ENCODE measurements at regions not wholly inside any gene's neighbourhood (a gene's known extent, or its start where the extent isn't known, plus 50 kb on each side); places are given as distances from the start of the nearest gene placed in this dataset.

GRCh38 chr11:133727774-133728173 is 117.5 kb downstream of the SPATA19 start:
- no peak overlapping the region for H3K4me3 ChIP-seq (ENCODE audit: low read depth, low read length)
- ChIA-PET POLR2A (no interaction called here), CTCF (no interaction called here)
- TF ChIP-seq, protein P1, sequence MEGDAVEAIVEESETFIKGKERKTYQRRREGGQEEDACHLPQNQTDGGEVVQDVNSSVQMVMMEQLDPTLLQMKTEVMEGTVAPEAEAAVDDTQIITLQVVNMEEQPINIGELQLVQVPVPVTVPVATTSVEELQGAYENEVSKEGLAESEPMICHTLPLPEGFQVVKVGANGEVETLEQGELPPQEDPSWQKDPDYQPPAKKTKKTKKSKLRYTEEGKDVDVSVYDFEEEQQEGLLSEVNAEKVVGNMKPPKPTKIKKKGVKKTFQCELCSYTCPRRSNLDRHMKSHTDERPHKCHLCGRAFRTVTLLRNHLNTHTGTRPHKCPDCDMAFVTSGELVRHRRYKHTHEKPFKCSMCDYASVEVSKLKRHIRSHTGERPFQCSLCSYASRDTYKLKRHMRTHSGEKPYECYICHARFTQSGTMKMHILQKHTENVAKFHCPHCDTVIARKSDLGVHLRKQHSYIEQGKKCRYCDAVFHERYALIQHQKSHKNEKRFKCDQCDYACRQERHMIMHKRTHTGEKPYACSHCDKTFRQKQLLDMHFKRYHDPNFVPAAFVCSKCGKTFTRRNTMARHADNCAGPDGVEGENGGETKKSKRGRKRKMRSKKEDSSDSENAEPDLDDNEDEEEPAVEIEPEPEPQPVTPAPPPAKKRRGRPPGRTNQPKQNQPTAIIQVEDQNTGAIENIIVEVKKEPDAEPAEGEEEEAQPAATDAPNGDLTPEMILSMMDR (IDR thresholded peaks at IDR 0.05; ENCODE audit: insufficient read depth, low read length, missing control alignments) = no peak
- DNase-seq (ENCODE audit: low read depth, low spot score) = no peak

- CTCF ChIA-PET = no interaction called here
- POLR2A ChIA-PET = no interaction called here
- DNase-seq (ENCODE audit: low read depth, low spot score) = no peak
- TF ChIP-seq, protein P1 (IDR thresholded peaks at IDR 0.05; ENCODE audit: insufficient read depth, low read length, missing control alignments) = no peak
- H3K4me3 ChIP-seq (ENCODE audit: low read depth, low read length) = no peak overlapping the region
Observed at GRCh38 chr11:133726542-133726941, 118.8 kb downstream of the SPATA19 start.

DNA sequence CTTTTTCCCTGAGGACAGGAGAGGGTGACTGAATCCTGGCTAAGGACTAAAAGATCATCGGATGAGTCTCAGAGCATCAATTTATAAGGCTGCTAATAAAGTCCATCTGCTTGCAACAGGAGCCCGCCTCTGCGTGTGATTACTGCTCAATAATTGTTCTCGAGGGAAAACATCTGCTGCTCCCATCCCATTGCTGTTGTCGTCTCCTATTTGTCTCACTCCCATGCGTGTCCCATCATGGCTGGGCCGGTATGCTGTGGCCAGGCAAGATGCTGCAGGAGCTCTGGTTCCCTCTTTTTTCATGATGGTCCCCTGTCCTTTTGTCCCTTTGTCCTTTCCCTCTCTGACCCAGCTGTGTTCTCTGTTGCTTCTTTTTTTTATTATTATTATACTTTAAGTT is 121.2 kb downstream of the SPATA19 start:
- TF ChIP-seq, protein P1 (IDR thresholded peaks at IDR 0.05; ENCODE audit: insufficient read depth, low read length, missing control alignments) = no peak
- no peak for DNase-seq (ENCODE audit: low read depth, low spot score)

GRCh38 chr11:133723056-133723455 is 122.3 kb downstream of the SPATA19 start:
- ChIA-PET POLR2A (no interaction called here), CTCF (no interaction called here)
- TF ChIP-seq, protein P1 (IDR thresholded peaks at IDR 0.05; ENCODE audit: insufficient read depth, low read length, missing control alignments) = no peak
- no peak overlapping the region for H3K4me3 ChIP-seq (ENCODE audit: low read depth, low read length)
- no peak for DNase-seq (ENCODE audit: low read depth, low spot score)

More for the DNA sequence above, 121.2 kb downstream of the SPATA19 start:
- no peak overlapping the region for H3K4me3 ChIP-seq (ENCODE audit: low read depth, low read length)
- POLR2A ChIA-PET = no interaction called here
- CTCF ChIA-PET = no interaction called here

GRCh38 chr11:133720951-133721350 is 124.4 kb downstream of the SPATA19 start:
- TF ChIP-seq, protein P1 (IDR thresholded peaks at IDR 0.05; ENCODE audit: insufficient read depth, low read length, missing control alignments) = no peak
- no peak for DNase-seq (ENCODE audit: low read depth, low spot score)
- POLR2A ChIA-PET = no interaction called here
- no peak overlapping the region for H3K4me3 ChIP-seq (ENCODE audit: low read depth, low read length)
- CTCF ChIA-PET = no interaction called here

GRCh38 chr11:133719532-133720235 is 125.6 kb downstream of the SPATA19 start:
- no peak for DNase-seq (ENCODE audit: low read depth, low spot score)
- H3K4me3 ChIP-seq (ENCODE audit: low read depth, low read length) = no peak overlapping the region
- TF ChIP-seq, protein P1 (IDR thresholded peaks at IDR 0.05; ENCODE audit: insufficient read depth, low read length, missing control alignments) = no peak
- CTCF ChIA-PET = no interaction called here
- POLR2A ChIA-PET = no interaction called here

Data from AG04449 (cell line).